Ovary (tissue), 1 donor: ENCODE measurements at regions not wholly inside any gene's neighbourhood (a gene's known extent, or its start where the extent isn't known, plus 50 kb on each side); places are given as distances from the start of the nearest gene placed in this dataset.

Experiments used
- EP300 ChIP-seq: sonication (generic); formaldehyde crosslinking; IDR thresholded peaks from one replicate; pipeline ENCODE4 v1.6.1; 2017; ENCODE audit warnings: antibody characterized with exemption
- POLR2A ChIP-seq: fragments of 450-650 bp; IDR thresholded peaks from one replicate; pipeline ENCODE4 v1.6.1; 2017; ENCODE audit warnings: antibody characterized with exemption, mild to moderate bottlenecking, moderate library complexity

DNA sequence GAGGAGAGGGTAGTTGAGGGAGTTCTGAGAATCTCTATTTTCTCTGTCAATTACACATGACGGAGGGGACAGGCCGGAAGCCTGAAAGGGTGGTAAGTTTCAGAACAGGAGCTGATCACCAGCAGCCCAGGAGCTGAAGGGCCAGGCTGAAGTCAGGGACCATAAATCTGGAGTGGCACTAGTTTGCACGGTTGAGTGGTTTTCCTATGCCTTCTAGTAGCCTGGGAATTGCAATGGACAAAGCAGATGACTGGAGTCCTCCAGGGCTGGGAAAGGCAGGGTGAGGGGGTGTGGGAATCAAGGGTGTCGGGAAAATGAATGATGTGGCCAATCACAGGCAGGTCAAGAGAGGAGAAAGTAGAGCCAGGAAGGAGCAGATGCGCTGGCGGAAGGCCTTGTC lies 72.5 kb downstream of the MAGEF1 start:
- no peak for TF ChIP-seq POLR2A
- TF ChIP-seq EP300 = no peak
